Kidney (tissue), 13 donors: ENCODE measurements at regions not wholly inside any gene's neighbourhood (a gene's known extent, or its start where the extent isn't known, plus 50 kb on each side); places are given as distances from the start of the nearest gene placed in this dataset.

Experiments used
- DNase-seq, 5 donors: peaks; one replicate each; pipeline ENCODE4 v3.0.0-alpha.2; 2013 to 2020
- FAIRE-seq: peaks from 2 replicates; lab custom pipeline; 2012; peaks lifted over from hg19 to GRCh38; lab: Jason Lieb, UNC
- H3K27ac ChIP-seq, 2 donors: one replicate each; pipeline ENCODE4 v1.7.0; 2013; ENCODE audit warnings: low read depth in 2 of 2, low read length in 2 of 2, inconsistent platforms in 1 of 2
- H3K27me3 ChIP-seq: one replicate; pipeline ENCODE4 v1.7.1; 2013; ENCODE audit warnings: low read length, inconsistent platforms; ENCODE audit not compliant: control insufficient read depth, insufficient read depth
- H3K36me3 ChIP-seq, 3 donors: one replicate each; pipeline versions ENCODE4 v1.7.0 to v1.7.1; 2013; ENCODE audit warnings: low read length in 3 of 3, control low read depth in 1 of 3, inconsistent platforms in 1 of 3; ENCODE audit not compliant: insufficient read depth in 3 of 3, control insufficient read depth in 2 of 3
- H3K4me1 ChIP-seq, 3 donors: one replicate each; pipeline versions ENCODE4 v1.7.0 to v1.7.1; 2013; ENCODE audit warnings: low read length in 3 of 3, inconsistent platforms in 1 of 3, low read depth in 1 of 3; ENCODE audit not compliant: control insufficient read depth in 2 of 3, insufficient read depth in 2 of 3
- H3K4me3 ChIP-seq, 3 donors: one replicate each; pipeline versions ENCODE4 v1.7.0 to v1.8.1; 2013; ENCODE audit warnings: low read length in 3 of 3, control low read depth in 1 of 3, inconsistent platforms in 1 of 3
- H3K9ac ChIP-seq, 3 donors: one replicate each; pipeline versions ENCODE4 v1.7.0 to v1.7.1; 2013; ENCODE audit warnings: low read length in 3 of 3, control low read depth in 1 of 3, inconsistent platforms in 1 of 3
- H3K9me3 ChIP-seq, 3 donors: one replicate each; pipeline versions ENCODE4 v1.7.0 to v1.7.1; 2013; ENCODE audit warnings: low read length in 3 of 3, control low read depth in 1 of 3, inconsistent platforms in 1 of 3; ENCODE audit not compliant: control insufficient read depth in 2 of 3, insufficient read depth in 1 of 3
- intact Hi-C: fragments of 100-400 bp; cut with DNase I; formaldehyde crosslinking; loops from one replicate; pipeline ENCODE4 v1.11.1; 2022
- TF ChIP-seq, protein P1 (sequence below): IDR thresholded peaks from 3 replicates; pipeline ENCODE4 v1.5.1; 2012; ENCODE audit warnings: mild to moderate bottlenecking, moderate library complexity, borderline replicate concordance; ENCODE audit not compliant: insufficient read depth; ENCODE audit errors: extremely low read depth
- donor health status: control.
- donor health status: control.
- donor health status: control.
- donor health status: control.
- donor health status: control.
- donor health status: DM: yes; HTN: yes; CAD: no.
- donor health status: Normal renal cell carcinoma (clear cell type).

DNA sequence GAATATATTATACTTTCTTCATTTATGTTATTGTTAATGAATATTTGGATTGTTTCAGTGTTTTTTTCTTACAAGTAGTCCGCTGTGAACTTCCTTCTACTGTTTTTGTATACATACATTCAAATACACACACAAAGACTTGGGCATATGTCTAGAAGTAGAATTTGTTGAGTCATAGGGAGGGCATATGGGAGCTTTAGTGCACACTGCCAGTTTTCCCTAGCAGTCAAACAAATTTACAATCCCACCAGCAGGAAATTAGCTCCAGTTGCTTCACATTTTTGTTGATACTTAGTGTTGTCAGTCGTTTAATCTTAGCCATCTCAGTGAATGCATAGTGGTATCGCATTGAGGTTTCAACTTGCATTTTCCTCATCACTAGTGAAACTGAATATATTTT lies 492.3 kb downstream of the DIPK2A start:
- no peak for FAIRE-seq
- H3K9ac ChIP-seq, result no peak overlapping the region
- no peaks in the 10 kb centered on the region for H3K4me1 ChIP-seq
- TF ChIP-seq, protein P1, sequence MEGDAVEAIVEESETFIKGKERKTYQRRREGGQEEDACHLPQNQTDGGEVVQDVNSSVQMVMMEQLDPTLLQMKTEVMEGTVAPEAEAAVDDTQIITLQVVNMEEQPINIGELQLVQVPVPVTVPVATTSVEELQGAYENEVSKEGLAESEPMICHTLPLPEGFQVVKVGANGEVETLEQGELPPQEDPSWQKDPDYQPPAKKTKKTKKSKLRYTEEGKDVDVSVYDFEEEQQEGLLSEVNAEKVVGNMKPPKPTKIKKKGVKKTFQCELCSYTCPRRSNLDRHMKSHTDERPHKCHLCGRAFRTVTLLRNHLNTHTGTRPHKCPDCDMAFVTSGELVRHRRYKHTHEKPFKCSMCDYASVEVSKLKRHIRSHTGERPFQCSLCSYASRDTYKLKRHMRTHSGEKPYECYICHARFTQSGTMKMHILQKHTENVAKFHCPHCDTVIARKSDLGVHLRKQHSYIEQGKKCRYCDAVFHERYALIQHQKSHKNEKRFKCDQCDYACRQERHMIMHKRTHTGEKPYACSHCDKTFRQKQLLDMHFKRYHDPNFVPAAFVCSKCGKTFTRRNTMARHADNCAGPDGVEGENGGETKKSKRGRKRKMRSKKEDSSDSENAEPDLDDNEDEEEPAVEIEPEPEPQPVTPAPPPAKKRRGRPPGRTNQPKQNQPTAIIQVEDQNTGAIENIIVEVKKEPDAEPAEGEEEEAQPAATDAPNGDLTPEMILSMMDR, result no peak
- intact Hi-C loops, result no loop called here
- H3K4me3 ChIP-seq, result no peak overlapping the region
- no peak overlapping the region for H3K27ac ChIP-seq
- DNase-seq, result no peak
- H3K36me3 ChIP-seq, result no peaks in the 10 kb centered on the region
- H3K9me3 ChIP-seq, result no peaks in the 10 kb centered on the region
- no peaks in the 10 kb centered on the region for H3K27me3 ChIP-seq

DNA sequence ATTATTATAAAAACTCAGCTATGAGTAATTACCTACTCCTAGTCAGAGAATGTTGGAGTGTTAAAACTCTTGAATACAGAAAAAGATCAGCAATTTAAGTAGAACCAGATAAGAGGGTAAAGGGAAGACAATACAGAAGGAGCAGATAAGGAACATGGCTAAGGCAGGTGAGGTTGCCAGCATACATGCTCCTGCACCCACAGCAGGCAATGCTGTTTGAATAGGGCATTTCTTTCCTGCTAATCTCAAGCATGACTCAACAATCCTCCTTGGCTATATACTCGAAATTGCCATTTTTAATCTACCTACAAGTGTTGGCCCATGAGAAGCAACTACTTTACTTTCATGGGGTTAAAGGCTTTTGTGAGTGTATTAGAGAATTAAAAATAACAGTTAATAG lies 494.5 kb downstream of the DIPK2A start:
- Histone ChIP-seq H3K9me3 (no peaks in the 10 kb centered on the region), H3K4me3 (no peak overlapping the region), H3K27ac (no peak overlapping the region), H3K27me3 (no peaks in the 10 kb centered on the region), H3K9ac (no peak overlapping the region), H3K4me1 (no peaks in the 10 kb centered on the region), H3K36me3 (no peaks in the 10 kb centered on the region)
- DNase-seq, result no peak
- intact Hi-C loops, result no loop called here
- FAIRE-seq, result no peak
- TF ChIP-seq, protein P1, result no peak

DNA sequence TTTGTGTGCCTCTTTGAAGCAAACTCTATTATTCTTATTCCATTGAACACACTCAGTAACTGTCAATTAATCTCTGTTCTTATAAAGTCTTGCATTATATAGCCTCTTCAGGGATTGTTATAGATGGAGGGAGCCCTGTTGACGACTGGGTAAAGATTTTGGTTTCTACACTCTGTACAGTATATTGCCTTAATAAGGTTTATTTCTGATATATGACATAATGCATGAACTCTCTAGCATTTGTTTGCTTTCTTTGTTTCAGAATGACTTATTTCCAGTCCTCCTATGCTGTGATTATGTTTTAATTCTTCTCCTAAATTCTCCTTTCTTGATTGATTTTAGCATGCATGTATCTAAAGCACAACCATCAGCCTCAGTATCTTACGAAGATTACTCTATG lies 494.9 kb downstream of the DIPK2A start:
- H3K36me3 ChIP-seq, result no peaks in the 10 kb centered on the region
- H3K27me3 ChIP-seq, result no peaks in the 10 kb centered on the region
- H3K9ac ChIP-seq, result no peak overlapping the region
- DNase-seq (no peak), FAIRE-seq (no peak)
- intact Hi-C loops, result no loop called here
- H3K27ac ChIP-seq, result no peak overlapping the region
- TF ChIP-seq, protein P1, result no peak
- no peak overlapping the region for H3K4me3 ChIP-seq
- no peaks in the 10 kb centered on the region for H3K4me1 ChIP-seq
- H3K9me3 ChIP-seq, result no peaks in the 10 kb centered on the region

DNA sequence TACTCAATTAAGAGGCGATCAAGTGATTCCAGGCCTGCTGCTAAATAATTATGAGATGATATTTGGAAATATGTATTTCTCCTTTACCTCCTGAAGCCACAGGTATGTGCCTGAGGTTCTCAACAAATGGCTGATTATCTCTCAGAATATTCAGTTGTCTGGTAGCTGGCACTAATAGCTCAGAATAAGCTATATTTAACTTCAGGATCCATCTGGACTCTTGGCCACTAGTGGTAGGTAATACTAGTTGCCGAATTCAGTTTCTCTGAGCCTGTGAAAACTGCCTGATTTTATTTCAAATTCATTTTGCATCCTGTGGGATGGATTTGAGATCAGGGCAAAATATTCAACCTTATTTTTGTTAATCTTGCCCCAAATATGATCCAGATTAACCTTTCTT lies 499.0 kb downstream of the DIPK2A start:
- TF ChIP-seq, protein P1, result no peak
- no peak overlapping the region for H3K4me3 ChIP-seq
- H3K9ac ChIP-seq, result no peak overlapping the region
- DNase-seq (no peak), FAIRE-seq (no peak)
- H3K27ac ChIP-seq, result no peak overlapping the region
- intact Hi-C loops, result no loop called here
- no peaks in the 10 kb centered on the region for H3K36me3 ChIP-seq
- no peaks in the 10 kb centered on the region for H3K9me3 ChIP-seq
- no peaks in the 10 kb centered on the region for H3K4me1 ChIP-seq
- no peaks in the 10 kb centered on the region for H3K27me3 ChIP-seq
